Amygdala (tissue), 56 donors: ENCODE measurements at regions not wholly inside any gene's neighbourhood (a gene's known extent, or its start where the extent isn't known, plus 50 kb on each side); places are given as distances from the start of the nearest gene placed in this dataset.

Experiments
- DNase-seq, 56 donors: peaks; one replicate each; lab custom pipeline; 2025; lab: John Stamatoyannopoulos, UW

- no peak for DNase-seq
Observed at GRCh38 chr6:117076076-117076475, 189.3 kb upstream of the VGLL2 start.

GRCh38 chr6:117077300-117077699 lies 188.1 kb upstream of the VGLL2 start:
- DNase-seq, result no peak

- DNase-seq, result no peak
Observed at GRCh38 chr6:117078624-117079023, 186.7 kb upstream of the VGLL2 start.

DNA sequence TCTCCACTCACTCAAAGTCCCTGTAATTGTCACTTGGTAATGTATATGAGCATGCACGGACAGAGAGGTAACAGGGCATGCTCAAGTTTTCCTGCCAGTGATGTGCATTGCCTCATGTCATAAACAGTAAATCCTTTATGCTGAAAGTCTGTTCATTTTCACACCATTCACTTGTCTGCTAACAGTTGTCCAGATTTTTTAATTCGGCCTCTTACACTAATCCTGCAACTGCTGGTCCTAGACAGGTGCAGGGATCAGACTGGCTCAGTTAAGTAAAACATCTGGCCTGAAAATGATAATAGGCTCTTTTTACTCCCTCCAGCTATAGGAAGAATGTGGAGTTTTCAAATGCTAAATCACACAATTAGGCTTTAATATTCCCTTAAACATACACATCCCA lies 185.4 kb upstream of the VGLL2 start:
- no peak for DNase-seq

DNA sequence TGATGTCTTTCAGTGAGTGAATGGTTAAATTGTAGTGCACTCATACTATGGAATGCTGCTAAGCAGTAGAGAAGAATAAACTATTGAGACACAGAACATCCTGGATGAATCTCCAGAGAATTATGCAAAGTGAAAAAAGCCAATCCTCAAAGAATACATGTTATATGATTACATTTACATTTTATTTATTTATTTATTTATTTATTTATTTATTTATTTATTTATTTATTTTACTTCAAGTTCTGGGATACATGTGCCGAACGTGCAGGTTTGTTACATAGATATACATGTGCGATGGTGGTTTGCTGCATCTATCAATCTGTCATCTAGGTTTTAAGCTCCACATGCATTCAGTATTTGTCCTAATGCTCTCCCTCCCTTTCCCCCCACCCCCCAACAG lies 175.8 kb upstream of the VGLL2 start:
- DNase-seq, result no peak

DNA sequence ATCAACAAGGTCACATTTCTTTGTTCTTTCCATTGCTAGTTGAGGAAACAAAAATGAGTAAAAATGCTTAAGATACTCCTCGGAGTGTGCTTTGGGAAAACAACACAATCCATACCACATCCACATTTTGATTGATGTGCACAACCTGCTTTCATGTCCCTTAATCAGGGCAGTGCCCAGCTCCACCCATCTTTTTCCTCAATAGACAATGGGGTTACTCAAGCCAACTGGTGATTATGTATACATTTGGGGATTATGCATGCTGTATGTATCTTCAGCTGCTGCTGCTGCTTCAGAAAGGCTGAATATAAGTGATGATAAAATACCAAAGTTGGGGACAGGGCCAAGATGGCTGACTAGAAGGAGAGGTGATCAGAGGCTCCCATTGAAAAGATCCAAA lies 155.2 kb upstream of the VGLL2 start:
- no peak for DNase-seq

DNA sequence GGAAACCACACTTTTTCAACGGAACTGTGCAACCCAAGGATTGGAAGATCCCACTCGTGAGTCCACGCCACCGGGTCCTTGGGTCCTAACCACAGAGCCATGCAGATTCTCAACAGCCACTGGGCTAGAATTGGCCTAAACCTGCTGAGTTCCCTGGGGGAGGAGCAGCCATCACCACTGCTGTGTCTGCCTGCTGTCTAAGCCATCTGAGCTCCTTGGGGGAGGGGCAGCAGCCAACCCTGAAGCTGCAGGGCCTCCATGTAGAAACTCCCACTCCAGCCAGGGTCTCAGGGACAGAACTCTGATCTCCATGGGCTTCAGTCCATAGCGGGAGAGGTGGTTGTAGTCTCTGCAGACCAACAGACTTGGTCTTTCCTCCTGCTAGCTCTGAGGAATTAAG lies 154.6 kb upstream of the VGLL2 start:
- no peak for DNase-seq

DNA sequence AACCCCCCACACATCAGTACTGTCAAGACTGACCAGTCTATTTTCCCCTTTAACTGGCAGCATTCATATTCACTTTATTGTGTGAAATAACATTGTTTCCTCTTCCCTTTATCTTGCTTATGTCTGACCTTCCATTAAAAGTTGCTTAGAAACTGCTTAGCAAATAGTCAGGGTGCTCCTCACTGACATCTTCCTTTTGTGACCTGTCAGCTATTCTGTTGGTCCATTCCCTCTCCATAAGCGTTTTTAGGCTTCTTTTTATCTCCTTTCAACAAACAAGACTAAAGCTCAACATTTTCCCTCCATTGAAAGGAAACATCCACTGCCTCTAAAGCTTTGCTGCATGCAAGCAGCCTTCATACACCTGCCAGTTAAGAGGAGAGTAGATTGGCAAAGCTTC lies 147.7 kb upstream of the VGLL2 start:
- no peak for DNase-seq

GRCh38 chr6:117118490-117118889 lies 146.9 kb upstream of the VGLL2 start:
- no peak for DNase-seq

DNA sequence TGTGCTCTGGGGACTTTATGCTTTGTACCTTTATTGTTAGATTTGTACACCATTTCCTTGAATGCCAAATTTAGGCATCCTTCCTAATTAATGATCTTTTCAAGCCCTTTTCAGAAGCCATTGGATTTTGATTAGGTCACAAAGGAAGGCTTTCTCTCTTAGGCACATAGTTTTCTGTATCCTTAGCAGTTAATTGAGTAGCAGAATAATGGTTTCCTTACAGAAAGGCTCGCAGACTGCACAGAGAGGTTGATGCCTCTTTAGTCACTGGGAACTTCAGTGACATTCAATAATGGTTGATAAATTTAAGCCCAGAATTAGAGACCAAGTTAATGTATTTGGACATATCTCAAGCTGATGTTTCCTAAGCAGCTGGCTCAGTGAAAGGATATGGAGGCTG lies 139.1 kb upstream of the VGLL2 start:
- no peak for DNase-seq

DNA sequence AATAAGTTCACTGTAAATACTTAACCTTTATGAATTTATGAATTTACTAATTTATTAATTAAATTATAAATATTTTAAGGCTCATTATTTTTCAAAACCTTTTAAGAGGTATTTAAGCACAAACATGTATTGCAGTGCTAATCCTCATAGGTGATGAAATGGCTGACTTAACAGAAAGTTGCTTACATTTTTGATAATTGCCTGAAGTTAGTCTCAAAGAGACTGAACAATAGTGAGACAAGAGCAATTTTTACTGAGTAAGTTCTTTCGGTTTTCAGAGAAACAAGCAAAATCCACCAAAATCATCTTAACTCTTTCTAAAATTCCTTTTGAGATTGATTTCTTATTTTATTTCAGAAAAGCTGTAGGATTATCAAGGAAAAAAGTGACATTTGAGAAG lies 137.3 kb upstream of the VGLL2 start:
- DNase-seq, result no peak

GRCh38 chr6:117130125-117130524 lies 135.2 kb upstream of the VGLL2 start:
- no peak for DNase-seq

GRCh38 chr6:117136702-117137101 lies 128.7 kb upstream of the VGLL2 start:
- no peak for DNase-seq

GRCh38 chr6:117137711-117138110 lies 127.6 kb upstream of the VGLL2 start:
- DNase-seq, result no peak

- no peak for DNase-seq
Observed at GRCh38 chr6:117138425-117138824, 126.9 kb upstream of the VGLL2 start.

GRCh38 chr6:117138920-117139319 lies 126.4 kb upstream of the VGLL2 start:
- peak in 1 of 56 donors; percentile 1 for DNase-seq

GRCh38 chr6:117142142-117142541 lies 123.2 kb upstream of the VGLL2 start:
- no peak for DNase-seq

DNA sequence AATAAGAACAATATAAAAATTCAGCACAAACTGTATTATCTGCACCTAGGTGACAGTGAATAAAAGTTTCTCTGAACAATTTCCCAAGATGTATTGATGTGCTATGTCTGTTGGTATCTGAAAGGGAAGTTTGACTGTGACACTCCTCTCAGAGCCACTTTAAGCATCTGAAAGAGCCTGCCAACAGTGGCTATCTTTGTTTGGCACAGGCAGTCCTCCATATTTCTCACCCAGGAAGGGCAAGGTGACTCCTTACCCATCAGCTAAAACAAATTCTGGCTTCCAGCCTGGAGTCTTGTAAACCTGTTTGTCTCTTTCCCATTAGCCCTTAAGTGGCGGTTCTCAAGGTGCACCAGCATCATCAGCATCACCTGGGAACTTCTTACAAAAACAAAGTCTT lies 122.4 kb upstream of the VGLL2 start:
- DNase-seq, result no peak

- DNase-seq, result no peak
Observed at GRCh38 chr6:117143647-117144046, 121.7 kb upstream of the VGLL2 start.

- DNase-seq, result no peak
Observed at GRCh38 chr6:117145940-117146339, 119.4 kb upstream of the VGLL2 start.

DNA sequence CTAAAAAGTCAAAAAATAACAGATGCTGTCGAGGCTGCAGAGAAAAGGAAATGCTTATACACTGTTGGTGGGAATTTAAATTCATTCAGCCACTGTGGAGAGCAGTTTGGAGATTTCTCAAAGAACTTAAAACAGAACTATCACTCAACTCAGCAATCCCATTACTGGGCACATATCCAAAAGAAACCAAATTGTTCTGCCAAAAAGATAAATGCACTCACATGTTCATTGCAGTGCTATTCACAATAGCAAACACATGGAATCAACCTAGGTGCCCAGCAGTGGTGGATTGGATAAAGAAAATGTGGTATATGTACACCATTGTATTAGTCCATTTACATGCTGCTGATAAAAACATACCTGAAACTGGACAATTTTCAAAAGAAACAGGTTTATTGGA lies 116.0 kb upstream of the VGLL2 start:
- no peak for DNase-seq

DNA sequence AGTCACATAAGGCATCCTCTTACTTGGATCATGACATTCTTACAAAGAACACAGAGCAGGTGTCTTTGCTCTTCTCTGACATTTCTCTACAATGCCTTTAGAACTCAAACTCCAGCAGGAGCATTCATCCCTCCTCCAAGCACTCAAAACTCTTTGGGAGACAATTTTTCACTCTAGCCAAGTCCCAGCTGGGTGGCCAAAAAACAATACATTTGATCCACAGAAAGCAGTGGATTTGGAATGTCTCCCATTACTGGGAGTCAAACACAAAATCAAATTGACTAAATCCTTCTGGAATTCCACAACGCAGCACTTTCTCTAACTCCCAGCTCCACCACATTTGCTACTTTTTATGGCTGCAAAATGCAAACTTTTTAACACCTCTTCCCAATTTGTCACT lies 108.6 kb upstream of the VGLL2 start:
- no peak for DNase-seq

DNA sequence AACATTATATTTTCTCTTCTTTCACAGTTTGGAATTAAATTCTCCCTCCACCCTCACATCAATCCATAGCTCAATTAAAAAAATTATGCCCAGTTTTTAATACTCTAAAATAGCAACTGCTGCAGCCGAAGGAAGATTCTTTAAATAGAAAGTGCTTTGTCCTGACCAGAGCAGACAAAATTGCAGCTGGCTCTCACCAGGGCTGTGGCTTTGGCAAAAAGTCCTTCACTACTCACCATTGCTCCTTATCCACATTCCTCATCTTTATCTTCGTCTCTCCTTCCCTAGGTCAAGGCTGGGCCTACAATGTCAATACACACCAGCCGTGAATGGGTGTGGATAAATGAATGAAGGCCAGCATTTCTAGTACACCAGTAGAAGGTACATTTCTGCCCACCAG lies 107.9 kb upstream of the VGLL2 start:
- no peak for DNase-seq
